ENCODE measurements at regions not wholly inside any gene's neighbourhood (a gene's known extent, or its start where the extent isn't known, plus 50 kb on each side); places are given as distances from the start of the nearest gene placed in this dataset.

DNA sequence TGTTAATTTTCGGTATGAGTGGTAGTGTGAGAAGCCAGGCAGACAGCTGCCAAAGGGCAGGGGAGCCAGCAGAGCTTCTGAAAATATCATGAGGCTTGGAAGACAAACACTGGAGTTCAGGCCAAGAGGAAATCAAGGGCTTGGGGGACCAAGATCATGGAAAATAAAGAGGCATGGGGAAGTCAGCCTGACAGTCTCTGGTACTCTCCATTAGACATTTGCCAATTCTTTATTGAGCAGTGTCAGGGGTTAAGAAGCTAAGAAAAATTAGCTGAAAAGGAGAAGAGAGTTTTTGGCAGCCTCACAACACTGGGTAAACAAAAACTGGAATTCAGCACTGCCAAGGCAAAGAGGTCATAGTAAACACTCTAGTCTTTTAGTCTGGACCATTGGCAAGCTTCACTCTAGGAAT is 612.7 kb downstream of the EPHA4 start:
- Histone ChIP-seq H4K20me1 (ENCODE audit: control insufficient read depth, insufficient read depth, low read depth, low read length) (no peaks in the 10 kb centered on the region), H3K27ac (ENCODE audit: low read depth, low read length) (no peak overlapping the region), H3K4me3 (ENCODE audit: low read length) (no peak overlapping the region), H3K79me2 (ENCODE audit: control insufficient read depth, low read length) (no peaks in the 10 kb centered on the region), H3K36me3 (ENCODE audit: control insufficient read depth, low read length) (no peaks in the 10 kb centered on the region), H3K9me2 (replicated peaks; ENCODE audit: control insufficient read depth, low read length) (no peaks in the 10 kb centered on the region), H3K4me2 (ENCODE audit: low read length) (no peak overlapping the region), H3K27me3 (ENCODE audit: control insufficient read depth, low read length) (no peaks in the 10 kb centered on the region), H3K4me1 (ENCODE audit: control insufficient read depth, low read length) (no peaks in the 10 kb centered on the region), H3F3A (ENCODE audit: control insufficient read depth, insufficient read depth) (no peaks in the 10 kb centered on the region), H3K9me3 (ENCODE audit: control insufficient read depth, insufficient read depth, low read length) (no peaks in the 10 kb centered on the region)
- TF ChIP-seq EZH2phosphoT487 (IDR thresholded peaks at IDR 0.05; ENCODE audit: borderline replicate concordance, low read length): no peak
- TF ChIP-seq, protein P1, sequence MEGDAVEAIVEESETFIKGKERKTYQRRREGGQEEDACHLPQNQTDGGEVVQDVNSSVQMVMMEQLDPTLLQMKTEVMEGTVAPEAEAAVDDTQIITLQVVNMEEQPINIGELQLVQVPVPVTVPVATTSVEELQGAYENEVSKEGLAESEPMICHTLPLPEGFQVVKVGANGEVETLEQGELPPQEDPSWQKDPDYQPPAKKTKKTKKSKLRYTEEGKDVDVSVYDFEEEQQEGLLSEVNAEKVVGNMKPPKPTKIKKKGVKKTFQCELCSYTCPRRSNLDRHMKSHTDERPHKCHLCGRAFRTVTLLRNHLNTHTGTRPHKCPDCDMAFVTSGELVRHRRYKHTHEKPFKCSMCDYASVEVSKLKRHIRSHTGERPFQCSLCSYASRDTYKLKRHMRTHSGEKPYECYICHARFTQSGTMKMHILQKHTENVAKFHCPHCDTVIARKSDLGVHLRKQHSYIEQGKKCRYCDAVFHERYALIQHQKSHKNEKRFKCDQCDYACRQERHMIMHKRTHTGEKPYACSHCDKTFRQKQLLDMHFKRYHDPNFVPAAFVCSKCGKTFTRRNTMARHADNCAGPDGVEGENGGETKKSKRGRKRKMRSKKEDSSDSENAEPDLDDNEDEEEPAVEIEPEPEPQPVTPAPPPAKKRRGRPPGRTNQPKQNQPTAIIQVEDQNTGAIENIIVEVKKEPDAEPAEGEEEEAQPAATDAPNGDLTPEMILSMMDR (IDR thresholded peaks at IDR 0.05; ENCODE audit: low read depth, low read length, poor library complexity, severe bottlenecking): no peak

DNA sequence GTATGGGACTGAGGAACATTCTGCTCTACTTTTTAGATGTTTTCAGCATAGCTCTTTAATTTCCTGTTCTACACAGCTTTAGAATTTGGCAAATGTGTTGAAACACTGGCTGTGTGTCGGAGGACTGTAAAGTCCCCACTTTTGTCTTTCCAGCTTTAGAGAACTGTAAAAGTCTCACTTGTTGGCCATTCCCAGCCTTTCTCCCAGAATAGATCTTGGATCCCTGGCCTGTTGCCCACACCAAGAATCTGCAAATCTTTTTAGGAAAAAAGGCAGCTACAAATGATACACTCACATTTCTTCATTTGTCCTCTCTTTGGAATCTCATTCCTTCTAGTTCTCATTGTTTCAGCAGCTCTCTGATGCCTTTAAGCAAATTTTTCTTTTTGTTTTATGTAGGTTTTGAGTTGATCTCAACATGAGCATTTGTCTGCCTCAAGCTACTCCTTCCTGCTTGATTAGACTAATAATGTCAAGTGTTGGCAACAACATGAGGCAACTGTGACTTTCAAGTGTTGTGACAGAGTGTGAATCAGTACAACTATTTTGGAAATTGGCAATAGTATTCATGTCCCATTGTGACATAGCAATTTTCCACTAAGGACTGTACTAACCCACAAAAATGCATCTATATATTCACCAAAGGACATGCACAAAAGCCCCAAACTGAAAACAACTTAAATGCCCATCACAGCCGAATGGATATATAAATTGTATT is 610.8 kb downstream of the EPHA4 start:
- Histone ChIP-seq H3K4me2 (ENCODE audit: low read length) (no peak overlapping the region), H3K36me3 (ENCODE audit: control insufficient read depth, low read length) (no peaks in the 10 kb centered on the region), H3F3A (ENCODE audit: control insufficient read depth, insufficient read depth) (no peaks in the 10 kb centered on the region), H3K27me3 (ENCODE audit: control insufficient read depth, low read length) (no peaks in the 10 kb centered on the region), H3K4me3 (ENCODE audit: low read length) (no peak overlapping the region), H4K20me1 (ENCODE audit: control insufficient read depth, insufficient read depth, low read depth, low read length) (no peaks in the 10 kb centered on the region), H3K9me2 (replicated peaks; ENCODE audit: control insufficient read depth, low read length) (no peaks in the 10 kb centered on the region), H3K79me2 (ENCODE audit: control insufficient read depth, low read length) (no peaks in the 10 kb centered on the region), H3K4me1 (ENCODE audit: control insufficient read depth, low read length) (no peaks in the 10 kb centered on the region), H3K27ac (ENCODE audit: low read depth, low read length) (no peak overlapping the region), H3K9me3 (ENCODE audit: control insufficient read depth, insufficient read depth, low read length) (no peaks in the 10 kb centered on the region)
- TF ChIP-seq EZH2phosphoT487 (IDR thresholded peaks at IDR 0.05; ENCODE audit: borderline replicate concordance, low read length): no peak
- TF ChIP-seq, protein P1 (IDR thresholded peaks at IDR 0.05; ENCODE audit: low read depth, low read length, poor library complexity, severe bottlenecking): no peak

DNA sequence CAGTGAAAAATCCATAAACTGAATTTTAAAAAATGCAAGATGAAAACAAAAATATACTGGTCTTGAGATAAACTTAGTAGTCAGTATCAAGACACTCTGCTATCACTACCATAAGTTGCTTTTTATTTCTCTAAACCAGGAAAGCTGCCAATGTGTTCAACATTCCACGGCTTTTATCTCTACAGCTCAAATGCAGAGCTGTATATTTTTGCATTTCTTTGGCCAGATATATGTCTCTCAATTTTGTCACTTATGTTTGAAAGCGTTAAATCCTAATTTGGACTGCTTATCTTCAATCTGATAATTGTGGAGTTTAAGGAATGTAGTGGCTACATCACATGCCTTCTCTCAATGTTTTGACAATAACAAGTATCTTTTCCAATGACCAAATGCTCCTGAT is 609.5 kb downstream of the EPHA4 start:
- H3K9me2 ChIP-seq (replicated peaks; ENCODE audit: control insufficient read depth, low read length): no peaks in the 10 kb centered on the region
- TF ChIP-seq, protein P1 (IDR thresholded peaks at IDR 0.05; ENCODE audit: low read depth, low read length, poor library complexity, severe bottlenecking): no peak
- no peak for TF ChIP-seq EZH2phosphoT487 (IDR thresholded peaks at IDR 0.05; ENCODE audit: borderline replicate concordance, low read length)
- no peaks in the 10 kb centered on the region for H3K4me1 ChIP-seq (ENCODE audit: control insufficient read depth, low read length)
- no peaks in the 10 kb centered on the region for H3K9me3 ChIP-seq (ENCODE audit: control insufficient read depth, insufficient read depth, low read length)
- no peak overlapping the region for H3K4me3 ChIP-seq (ENCODE audit: low read length)
- no peaks in the 10 kb centered on the region for H3K36me3 ChIP-seq (ENCODE audit: control insufficient read depth, low read length)
- no peaks in the 10 kb centered on the region for H3F3A ChIP-seq (ENCODE audit: control insufficient read depth, insufficient read depth)
- H3K27me3 ChIP-seq (ENCODE audit: control insufficient read depth, low read length): no peaks in the 10 kb centered on the region
- H3K79me2 ChIP-seq (ENCODE audit: control insufficient read depth, low read length): no peaks in the 10 kb centered on the region
- no peaks in the 10 kb centered on the region for H4K20me1 ChIP-seq (ENCODE audit: control insufficient read depth, insufficient read depth, low read depth, low read length)
- H3K4me2 ChIP-seq (ENCODE audit: low read length): no peak overlapping the region
- no peak overlapping the region for H3K27ac ChIP-seq (ENCODE audit: low read depth, low read length)
